GM18868 (cell line): ENCODE measurements at regions not wholly inside any gene's neighbourhood (a gene's known extent, or its start where the extent isn't known, plus 50 kb on each side); places are given as distances from the start of the nearest gene placed in this dataset.
"Not testable (repeated sequence)": the region's sequence is repeated elsewhere in the genome, so short reads cannot be mapped to it uniquely, and the experiment has no call there.

ENCODE experiments used
- ATAC-seq: cut with Tn5 transposase; IDR thresholded peaks from one replicate; pipeline ENCODE4 v1.9.1; 2021; ENCODE audit warnings: mild to moderate bottlenecking, moderate library complexity; ENCODE audit not compliant: unreplicated experiment

GRCh38 chr22:49010070-49010863 lies 817.4 kb downstream of the BRD1 start:
- no peak for ATAC-seq

- ATAC-seq: no peak
Observed at GRCh38 chr22:49009359-49010063, 818.2 kb downstream of the BRD1 start.

DNA sequence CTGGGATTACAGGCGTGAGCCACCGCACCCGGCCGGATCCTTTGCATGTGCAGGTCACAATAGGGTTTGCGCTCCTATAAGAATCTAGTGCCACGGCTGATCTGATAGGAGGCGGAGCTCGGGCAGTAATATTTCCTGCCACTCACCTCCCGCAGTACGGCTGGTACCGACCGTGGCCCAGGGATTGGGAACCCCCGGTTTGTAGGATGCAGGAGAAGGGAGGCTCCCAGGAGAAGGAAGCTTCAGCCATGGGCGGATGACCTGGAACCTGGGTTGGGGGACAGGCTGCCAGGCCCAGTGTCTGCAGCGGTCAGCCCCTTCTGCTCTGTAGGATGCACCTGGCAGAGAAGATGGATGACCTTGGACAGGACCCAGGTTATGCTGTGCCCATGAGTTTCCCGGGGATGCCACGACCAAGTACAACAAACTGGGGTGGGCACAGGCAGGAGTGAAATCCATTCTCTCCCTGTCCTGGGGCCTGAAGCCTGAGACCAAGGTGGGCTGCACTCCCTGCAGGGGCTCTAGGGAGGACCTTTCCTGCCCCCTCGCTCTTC lies 818.9 kb downstream of the BRD1 start:
- ATAC-seq: no peak

DNA sequence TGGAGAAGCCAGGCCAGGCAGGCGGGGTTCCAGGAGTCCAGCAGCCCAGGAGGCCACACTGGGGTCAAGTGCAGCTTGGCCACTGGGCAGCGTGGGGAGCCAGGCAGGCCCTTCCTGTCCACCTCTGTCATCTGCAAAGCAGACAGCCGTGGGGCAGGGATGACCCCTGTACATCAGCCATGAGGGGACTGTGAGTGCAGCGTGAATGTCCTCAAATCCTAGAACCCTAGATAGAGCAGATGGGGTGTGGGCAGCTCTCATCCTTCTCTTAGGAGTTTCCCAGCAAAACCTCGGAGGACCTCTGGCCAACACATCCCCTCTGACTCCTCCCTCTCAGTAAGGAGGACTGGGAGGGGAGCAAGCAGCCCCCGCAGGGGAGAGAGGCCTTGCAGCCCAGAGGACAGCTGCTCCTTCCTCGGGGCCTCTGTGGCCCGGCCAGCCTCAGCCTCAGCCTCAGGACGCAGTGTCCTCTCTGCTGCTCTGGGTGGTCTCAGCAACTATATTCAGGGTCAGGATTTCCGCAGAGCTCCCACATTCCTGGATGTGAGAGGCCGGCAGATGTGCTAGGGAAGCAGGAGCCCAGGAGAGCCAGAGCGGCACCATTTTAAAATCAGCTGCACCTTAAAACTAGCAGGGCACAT lies 820.5 kb downstream of the BRD1 start:
- no peak for ATAC-seq

DNA sequence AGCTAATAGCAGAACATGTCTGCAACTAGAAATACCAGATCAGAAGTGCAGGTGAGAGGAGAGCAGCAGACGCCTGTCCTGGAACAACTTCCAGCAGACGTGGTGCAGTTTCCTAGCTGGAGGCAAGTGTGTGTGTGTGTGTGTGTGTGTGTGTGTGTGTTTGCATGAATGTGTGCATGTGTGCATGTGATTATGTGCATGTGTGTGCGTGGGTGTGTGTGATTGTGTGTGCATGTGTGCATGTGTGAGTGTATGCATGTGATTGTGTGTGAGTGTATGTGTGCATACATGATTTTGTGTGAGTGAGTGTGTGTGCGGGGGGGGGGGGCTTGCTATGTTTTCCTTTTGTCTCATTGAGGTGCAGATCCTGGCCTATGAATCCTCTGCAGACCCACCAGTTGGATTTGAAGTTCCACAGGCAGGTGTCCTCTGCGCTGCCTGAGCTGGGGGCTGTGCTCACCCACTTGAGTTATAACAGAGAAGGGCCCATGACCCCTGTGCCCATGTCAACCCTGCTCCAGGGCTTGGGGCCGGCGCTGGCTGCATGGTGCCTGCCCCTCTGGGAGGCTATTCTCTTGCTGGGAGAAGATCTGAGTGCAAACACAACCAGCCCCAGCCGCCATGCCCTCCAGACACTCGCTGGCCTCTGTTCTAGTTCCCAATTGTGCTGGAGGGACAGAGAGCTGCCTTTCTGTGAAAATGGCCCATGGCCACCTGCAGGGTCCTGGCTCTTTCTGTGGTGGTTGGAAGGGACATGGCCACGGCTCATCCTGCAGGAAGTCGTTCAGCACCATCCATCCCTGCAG lies 821.3 kb downstream of the BRD1 start:
- no peak for ATAC-seq

DNA sequence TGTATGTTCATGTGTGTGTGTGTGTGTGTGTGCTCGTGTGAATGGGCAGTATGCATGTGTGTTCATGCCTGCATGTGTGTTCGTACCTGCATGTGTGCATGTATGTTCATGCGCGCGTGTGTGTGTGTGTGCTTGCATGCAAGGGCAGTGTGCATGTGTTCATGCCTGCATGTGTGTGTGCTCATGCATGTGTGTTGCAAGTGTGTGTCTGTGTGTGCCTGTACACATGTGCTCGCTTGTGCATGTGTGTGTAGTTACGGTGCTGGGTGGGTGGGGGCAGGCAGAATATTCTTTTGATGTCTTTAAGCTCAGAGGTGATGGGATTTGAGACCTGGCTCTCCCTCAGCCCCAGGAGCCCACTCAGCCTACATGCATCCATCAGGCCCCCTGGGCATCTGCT lies 822.1 kb downstream of the BRD1 start:
- no peak for ATAC-seq

GRCh38 chr22:49004484-49005399 lies 822.9 kb downstream of the BRD1 start:
- ATAC-seq: no peak

- ATAC-seq: not testable (repeated sequence)
Observed at GRCh38 chr22:48997605-48998004, 830.1 kb downstream of the BRD1 start.

GRCh38 chr22:48993655-48994054 lies 834.0 kb downstream of the BRD1 start:
- no peak for ATAC-seq

DNA sequence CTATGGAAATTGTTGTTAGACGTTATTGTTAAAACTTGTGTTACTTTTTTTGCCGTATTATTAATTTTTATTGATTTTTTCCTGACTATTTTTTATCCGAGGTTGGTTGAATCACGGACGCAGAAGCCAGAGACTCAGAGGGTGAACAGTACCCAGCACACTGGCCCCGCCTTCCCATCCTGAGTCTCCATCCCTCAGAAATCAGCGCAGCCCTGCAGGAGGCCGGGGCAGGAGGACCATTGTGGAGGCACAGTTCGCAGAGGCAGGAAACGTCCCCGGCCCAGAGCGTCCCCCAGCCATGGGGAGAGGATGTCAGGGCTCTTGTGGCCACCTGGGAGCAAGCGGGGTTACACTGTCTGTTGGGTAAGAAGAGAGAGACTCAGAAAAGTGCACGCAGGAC lies 843.0 kb downstream of the BRD1 start:
- no peak for ATAC-seq

GRCh38 chr22:48982321-48982905 lies 845.3 kb downstream of the BRD1 start:
- ATAC-seq: no peak

DNA sequence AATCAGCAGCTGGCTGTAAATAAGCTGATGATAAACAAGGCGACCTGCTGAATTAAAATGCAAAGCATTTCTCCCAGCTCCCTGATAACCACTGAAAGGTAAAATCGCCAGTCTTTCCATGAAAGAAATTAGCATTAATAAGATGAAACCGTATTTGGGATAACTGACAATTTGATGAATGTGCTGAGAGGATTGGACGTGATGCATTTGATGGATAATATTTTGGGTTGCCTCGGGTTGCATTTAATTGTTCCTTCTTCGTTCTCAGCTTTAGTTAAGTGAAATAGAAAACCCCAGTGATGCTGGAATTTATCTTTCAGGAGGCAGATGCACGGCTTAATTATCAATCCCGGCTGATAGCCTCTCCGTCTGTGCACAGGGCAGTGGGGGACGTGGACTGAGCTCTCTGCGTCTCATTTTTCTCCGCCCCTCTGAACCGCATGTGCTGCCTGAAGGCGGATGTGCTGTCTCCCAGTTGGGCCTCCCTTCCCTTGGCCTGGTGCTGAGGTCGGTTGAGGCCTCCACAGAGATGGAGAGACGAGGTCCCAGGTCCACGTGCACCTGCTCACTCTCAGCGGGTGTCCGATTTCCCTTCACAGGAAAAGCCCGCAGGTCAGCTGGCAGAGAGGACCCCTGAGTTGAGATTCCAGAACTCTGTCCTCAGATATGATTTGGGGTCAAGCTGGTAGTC lies 846.2 kb downstream of the BRD1 start:
- no peak for ATAC-seq

GRCh38 chr22:48980918-48981317 lies 846.8 kb downstream of the BRD1 start:
- ATAC-seq: no peak

DNA sequence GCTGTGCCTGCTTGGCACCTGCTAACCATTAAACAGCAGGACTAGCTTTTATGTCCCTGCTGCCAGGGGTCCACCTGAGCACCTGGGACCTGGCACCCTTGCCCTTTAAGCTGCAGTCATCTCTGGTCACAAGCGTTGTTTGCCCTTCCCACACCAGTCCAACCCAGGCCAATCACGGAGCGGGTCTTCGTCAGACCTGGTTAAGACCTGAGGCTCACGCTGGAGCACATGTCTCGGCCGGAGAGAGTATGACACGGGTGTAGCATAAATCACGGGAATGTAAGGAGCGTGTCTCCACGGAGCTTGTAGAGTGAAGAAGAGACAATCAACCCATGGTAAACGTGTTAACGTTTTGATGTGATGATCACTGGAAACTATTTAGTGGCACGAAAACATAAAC lies 847.3 kb downstream of the BRD1 start:
- no peak for ATAC-seq

- ATAC-seq: no peak
Observed at GRCh38 chr22:48979482-48979881, 848.2 kb downstream of the BRD1 start.

GRCh38 chr22:48976556-48977535 lies 850.8 kb downstream of the BRD1 start:
- no peak for ATAC-seq

DNA sequence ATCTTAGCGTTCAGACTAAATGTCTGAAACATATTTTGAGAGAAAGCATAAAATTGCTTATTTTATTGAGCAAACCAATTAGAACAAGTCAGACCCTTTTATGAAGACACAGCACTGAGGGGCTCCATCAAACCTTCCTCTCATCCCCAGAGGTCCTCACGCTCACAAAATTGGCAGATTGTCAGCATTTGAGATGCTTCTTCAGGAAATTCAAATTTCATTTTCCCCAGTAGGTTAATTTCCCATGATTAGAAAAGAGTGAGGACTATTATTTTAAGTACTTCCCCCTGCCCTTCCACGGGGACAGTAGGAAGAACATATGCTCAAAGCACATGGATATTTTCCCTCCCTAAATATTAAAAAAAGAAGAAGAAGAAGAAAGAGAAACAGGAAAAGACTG lies 851.8 kb downstream of the BRD1 start:
- no peak for ATAC-seq

DNA sequence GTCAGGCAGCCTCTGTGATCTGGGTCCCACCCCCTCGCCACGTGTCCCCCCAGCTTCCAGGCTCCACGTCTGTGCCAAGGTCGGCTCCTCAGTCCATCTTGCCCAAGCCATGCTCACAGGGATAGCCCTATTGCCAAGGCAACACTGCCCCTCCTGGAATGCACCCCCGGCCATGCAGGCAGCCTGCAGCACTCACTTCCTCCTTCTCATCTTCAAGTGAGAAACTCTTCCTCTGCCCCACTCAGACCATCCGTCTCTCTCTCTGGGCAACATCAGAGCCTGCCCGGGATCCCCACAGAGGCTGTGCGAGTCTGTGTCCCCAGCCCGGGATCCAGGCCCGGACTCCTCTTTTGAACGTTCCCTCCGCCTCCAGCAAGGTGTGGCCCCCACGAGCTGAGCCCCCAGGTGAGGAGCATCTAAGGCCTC lies 852.3 kb downstream of the BRD1 start:
- ATAC-seq: no peak
